HG03442 (cell line): ENCODE measurements at regions not wholly inside any gene's neighbourhood (a gene's known extent, or its start where the extent isn't known, plus 50 kb on each side); places are given as distances from the start of the nearest gene placed in this dataset.

ENCODE experiments used
- ATAC-seq: cut with Tn5 transposase; IDR thresholded peaks from one replicate; pipeline ENCODE4 v1.9.1; 2021; ENCODE audit warnings: mild to moderate bottlenecking, moderate library complexity; ENCODE audit not compliant: unreplicated experiment

DNA sequence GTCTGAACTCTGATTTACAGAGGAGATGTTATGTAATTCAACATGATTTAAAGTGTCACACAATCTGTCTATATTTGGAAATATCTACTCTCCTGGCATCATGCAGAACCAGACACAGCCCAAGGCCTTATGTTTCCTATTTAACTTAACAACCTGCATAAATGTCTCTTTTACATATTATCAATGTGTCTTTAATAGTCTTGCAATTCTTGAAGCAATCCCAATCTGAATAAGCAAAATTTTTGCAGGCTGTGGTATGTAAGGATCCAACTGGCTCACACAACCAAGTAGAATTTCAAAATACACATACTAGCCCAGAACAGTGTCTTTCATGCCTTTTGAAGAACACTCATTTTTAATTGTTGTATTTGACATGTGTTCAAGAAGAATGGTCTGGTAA, 443.2 kb downstream of the MAFB start:
- ATAC-seq, result no peak

DNA sequence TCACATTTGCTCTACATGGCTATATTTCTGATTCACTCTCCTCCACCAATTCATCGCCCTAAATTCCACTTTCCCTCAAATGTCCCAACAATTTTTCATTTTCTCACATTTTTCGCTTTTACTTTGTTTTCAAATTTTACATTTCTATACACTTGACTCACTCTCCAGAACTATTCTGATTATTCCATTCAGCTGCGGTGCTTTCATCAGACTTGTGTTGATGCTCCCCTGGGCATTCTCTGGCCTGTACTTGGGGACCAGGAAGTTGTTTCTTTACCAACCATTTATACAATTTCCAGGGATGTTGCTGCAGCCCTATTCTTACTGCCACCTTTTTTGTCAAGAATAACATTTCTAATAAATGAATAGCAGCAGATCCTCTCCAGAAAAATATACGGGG, 444.8 kb downstream of the MAFB start:
- ATAC-seq, result no peak

DNA sequence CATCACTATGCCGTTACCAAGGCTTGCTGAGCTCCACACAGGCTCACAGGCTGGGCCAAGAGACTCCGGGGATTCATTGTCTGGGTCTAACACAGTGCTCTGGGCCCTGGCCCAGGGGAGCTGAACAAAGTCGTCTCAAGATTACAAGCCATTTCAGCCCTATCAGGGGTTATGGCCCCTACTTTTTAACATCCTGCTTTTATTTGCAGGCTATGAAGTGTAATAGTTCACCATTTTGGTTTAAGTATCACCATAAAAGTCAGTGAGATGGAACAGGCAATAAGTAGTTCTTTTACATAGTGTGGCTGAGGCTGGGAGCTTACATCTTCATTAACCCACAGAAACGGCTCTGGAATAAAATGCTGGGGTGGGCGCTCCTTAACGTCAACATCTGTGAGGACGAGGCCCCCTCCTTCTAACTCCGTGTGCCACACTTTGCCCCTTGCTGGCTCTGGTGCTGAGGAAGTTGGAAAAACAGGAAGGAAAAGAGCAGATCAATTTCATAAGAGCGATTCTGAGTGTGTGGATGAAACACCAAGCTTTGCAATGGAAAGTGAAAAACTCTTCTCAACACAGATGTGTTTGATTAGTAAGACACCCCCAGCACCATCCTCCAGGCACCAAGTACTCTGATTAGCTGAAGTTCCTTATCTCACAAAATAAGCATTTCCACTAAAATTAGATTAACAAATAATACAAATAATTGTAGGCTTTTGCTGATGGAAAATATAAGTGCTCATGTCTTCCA, 447.3 kb downstream of the MAFB start:
- ATAC-seq, result no peak

DNA sequence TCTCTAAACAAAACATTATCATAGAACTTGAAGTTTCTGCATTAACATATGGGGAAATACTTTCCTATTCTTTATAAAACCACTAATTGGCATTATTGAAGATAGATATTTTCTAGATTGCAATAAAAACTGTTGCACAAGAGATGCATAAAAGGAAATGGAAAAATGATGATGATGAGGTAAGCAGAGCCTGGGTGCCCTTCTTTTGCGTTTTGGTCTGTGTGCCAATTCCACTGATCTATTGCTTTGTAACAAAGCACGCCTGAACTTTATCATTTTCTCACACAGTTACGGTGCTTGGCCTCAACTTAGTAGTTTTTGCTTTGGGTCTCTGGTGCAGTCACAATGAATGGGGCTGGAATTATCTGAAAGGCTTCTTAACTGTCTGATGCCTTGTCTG, 450.5 kb downstream of the MAFB start:
- ATAC-seq, result no peak

DNA sequence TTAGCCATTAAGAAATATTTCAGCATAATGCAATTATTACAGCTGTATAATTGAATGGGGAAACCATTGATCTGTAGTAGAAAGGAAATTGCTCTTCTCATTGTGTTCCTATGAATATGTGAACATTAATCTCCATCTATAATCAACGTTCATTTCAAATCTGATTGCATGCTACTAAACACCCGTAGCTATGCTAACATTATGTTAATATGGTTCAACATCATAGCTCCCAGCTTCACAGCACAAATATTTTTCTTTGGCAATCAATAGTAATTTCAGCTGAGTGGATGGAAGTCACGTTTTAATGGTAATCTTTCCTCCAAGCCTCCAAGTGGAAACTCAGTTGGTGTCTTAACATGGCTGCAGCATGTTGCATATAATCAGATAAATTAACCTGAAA, 454.4 kb downstream of the MAFB start:
- ATAC-seq, result no peak

DNA sequence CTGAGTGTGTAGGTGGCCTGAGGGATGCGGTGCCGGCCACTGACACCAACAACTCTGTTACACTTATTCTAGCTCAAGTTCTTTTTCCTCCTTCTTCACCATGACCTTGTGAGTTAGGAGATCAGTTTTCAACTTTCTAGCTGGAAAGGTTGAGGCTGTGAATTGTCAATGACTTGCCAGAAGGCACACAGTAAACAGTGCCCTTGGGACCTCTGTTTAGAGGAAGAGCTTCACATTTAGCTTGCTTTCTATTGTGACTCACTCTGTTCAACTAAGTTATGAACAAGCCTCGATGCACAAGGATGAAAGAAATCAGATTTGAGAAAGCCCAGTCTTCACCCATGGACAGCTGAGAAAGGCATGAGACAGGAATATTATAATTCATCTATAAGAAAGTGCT, 455.6 kb downstream of the MAFB start:
- ATAC-seq, result no peak

DNA sequence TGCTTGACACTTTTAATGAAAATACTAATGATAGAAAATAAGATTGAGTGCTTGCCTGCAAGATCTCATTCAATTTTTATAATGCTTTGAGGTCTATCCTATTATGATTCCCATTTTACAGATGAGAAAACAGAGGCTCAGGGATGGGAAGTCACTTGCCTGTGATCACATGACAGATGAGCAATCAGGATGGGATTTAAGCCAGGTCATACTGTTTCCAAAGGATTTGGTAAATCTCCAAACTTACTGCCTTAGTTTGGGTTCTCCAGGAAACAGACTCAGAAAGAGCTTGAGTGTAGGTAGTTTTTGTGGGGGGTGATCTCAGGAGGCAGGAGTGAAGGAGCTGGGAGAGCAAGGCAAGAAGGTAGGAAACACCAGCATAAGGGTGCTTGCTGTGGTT, 456.3 kb downstream of the MAFB start:
- ATAC-seq, result no peak

DNA sequence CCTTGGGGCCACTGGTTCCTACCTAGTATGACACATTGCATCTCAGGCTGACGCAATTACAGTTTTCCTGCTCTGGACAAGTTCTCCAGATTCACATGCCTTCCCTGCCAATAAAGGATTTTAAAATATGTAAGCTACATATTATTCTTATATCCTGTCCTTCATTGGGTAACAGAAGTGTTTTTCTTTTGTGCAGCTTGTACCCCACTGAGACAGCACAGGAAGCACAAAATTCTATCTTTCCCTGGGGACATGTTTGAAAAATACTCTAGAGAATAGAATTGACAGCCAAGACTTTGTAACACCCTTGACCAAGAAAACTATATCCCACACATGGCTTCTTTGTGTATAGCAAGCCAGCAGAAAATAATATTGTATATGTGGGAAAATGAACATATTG, 456.8 kb downstream of the MAFB start:
- no peak for ATAC-seq

DNA sequence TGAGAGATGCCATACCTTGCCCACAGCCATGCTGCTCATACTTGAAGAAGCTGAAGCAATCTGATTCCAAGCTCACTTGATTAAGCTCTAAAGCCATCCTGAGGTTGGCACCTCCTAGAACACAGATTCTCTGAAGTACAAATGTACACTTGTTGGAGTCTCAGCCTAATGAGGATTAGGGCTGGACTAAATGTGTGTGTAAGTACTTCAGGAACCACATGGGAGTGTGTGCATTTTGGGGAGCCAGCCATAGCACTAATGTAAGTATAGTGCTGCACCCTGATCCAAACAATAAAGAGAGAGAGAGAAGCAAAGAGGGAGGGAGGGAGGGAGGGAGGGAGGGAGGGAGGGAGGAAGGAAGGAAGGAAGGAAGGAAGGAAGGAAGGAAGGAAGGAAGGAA, 458.6 kb downstream of the MAFB start:
- no peak for ATAC-seq

DNA sequence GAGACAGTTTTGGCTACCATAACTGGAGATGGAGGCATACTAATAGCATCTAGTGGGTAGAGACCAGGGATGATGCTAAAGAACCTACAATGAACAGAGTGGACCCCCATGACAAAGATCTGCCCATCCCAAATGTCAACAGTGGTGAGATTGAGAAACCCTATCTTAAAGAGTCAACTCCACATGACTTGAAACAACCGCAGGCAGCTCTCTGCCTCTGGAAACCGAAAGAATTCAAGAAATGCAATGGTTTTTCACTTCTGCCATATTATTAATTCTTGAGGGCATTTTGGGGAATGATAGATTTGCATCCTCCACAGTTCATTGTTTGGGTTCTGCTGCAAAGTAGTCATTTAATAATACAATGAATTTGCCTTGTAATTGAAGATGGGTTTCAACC, 463.4 kb downstream of the MAFB start:
- ATAC-seq, result no peak

DNA sequence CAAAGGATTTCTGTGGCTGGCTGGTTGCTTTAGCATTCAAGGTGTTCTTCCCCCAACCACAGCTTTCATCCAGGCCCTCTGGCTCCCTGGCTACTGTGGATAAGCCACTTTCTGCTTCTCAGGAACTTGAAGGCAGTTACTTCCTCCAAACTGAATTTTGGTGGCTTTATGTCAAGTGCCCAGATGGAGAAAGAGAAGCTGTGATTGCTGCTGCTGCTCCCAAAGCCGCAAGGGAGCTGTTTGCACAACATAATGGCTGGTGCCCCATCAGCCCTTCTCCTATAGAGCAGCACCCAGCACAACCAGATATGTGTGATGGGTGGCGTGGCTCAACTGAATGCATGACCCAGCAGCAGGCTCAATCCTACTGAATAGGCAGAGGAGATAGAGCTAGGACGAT, 465.2 kb downstream of the MAFB start:
- ATAC-seq, result no peak

DNA sequence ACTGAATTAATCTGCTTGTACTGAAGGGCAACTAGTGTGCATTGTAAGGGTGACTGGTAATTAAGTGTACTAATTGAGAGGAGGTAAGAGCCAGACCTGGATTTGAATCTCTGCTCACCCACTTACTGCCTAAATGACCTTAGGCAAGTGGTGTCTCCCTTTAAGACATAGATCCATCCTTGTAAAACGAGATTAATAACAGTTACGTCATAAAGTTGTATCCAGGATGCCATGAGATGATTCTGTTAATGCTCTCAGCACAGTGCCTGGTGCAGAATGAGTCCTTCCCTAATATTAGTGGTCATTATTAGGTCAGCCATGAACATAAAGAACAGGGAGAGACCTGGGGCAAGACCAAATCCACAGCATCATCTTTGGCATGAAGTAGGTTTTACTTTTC, 470.1 kb downstream of the MAFB start:
- ATAC-seq, result no peak

DNA sequence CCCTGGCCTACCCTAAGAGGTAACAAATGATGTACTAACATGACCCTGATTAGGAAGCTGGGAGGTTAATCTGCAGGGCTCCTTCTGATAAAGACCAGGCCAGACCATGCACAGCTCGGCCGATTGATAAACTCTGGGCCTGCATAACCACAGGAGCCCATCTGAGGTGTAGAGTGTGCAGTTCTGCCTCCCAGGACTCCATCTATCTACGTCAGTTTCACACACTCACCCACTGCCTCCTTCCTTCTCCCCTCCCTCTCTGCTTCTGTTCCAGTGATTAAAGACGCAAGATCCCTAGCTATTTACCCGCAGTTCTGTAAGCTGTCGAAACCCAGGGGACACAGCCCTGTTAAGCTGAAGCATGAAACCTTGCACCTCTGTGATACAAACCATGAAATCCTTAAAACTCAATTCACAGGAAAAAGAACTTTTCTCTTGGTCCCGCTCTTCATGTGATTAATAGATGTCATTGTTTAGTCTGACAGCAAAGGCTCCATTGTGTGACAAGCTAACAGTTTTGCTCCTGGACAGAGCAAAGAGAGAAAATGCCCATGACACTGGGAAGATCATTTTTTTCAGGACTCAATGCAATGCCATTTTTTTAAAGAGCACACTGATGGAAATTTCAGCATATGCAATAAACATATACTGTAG, 470.6 kb downstream of the MAFB start:
- no peak for ATAC-seq

DNA sequence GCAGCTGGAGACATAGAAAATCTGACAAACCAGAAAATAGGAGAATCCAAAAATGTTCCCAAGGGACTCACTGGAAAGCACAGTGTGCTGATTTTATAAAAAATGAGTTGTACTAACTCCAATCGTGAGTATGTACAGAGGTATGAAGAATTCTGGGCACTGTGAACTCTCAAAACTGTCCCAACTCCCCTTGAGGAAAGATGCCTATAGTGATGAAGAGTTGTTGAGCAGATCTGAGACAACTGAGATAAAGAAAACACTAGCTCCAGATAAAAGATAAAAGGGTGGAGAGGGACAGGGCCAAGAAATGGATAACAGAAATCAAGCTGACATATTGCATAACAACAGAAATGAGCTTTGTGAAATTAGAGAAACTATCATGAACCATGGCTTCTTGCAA, 481.4 kb downstream of the MAFB start:
- no peak for ATAC-seq

DNA sequence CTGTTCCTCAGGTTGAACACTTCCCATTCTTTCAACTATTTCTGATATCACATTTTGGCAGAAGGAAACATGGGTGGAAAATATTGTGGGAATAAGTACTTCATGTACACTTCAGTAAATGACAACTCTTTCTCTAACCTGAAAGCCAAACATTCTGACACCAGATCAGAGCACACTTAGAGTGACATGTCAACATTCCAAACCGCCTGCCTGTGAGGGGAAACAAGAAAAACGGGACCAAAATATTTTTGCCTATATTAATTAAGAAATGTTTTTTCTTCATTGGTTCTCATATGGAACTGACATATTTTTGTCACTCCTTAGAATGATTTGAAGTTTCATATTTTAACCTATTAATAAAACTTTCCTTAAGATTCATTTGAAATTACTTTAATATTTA, 483.1 kb downstream of the MAFB start:
- no peak for ATAC-seq

DNA sequence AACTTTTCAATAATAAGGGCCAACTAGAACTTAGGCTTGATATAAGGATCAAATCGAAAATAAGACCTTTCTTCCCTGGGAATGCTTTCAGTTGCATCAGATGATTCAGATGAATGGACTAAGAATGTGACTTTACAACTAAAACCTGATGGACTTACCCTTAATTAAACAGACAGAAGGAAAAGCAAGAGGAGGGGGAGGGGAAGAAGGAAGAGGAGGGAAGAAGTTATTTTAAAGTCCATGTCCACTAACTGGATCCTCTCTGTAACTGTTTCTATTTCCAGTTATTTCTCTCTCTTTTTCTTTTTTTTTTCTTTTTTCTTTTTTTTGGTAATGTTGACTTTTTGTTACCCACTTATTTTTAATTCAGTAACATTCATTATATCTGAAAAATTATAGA, 486.0 kb downstream of the MAFB start:
- ATAC-seq, result no peak

DNA sequence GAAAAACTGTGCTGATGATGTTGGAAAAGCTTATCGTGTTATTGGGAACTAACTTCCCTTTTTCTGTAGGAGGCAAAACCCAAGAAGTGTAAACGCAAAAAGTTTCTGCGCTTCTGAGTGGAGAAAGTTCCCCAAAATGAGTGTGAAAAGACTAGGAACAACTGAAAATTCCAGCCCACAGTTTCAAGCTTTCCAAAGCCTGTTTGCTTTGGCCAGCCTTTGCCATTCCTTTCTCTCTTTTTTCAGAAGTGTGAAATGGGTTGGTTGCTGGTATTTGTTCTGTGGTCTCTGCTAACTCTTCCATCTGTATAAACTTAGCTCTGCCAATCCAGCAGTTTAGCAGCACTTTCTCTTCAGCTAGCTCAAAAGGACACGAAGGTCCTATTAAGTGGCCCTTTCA, 491.3 kb downstream of the MAFB start:
- no peak for ATAC-seq

DNA sequence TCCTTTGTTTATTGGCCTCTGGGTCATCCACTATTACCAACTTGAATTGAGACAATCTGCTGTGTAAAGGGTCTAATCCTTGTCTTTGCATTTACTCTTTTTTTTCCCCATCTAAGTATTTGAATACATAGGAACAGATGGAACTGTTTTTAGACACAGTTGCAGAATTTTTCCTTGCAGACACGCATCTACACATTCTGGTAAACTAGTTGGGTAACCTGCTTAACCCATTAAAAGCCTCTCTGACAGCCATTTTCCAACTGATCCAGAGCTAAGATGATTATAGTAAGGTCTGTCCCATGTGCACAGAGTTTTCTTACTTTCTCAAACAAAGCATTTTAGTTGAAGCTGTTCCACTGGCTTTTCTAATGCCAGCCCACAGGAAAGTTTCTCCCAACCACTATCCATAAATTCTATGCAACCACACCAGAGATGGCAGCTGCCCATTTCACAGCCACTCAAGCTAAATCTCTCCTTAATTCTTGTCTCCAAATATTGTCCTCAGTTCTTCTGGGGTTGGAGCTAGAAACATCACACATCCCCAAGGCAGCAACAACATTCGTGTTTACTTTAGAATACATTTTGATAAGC, 492.1 kb downstream of the MAFB start:
- no peak for ATAC-seq

DNA sequence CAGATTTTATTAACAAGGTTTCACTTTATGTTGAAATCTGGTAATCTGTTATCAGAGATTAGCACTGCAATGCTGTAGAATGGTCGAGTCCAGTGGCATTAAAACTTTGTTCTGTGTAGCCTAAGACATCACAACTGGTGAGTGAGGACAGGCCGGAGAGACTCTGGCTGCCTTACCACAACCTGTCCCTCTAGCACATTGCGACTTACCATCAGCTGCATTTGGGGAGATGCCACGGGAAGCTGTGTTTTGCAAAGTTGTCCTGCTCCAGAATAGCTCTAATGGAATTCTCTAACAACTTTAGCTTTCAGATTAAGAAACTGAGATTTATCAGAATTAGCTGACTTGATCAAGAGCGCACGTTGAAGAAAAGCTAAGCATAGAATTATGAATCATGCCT, 493.3 kb downstream of the MAFB start:
- ATAC-seq, result no peak

DNA sequence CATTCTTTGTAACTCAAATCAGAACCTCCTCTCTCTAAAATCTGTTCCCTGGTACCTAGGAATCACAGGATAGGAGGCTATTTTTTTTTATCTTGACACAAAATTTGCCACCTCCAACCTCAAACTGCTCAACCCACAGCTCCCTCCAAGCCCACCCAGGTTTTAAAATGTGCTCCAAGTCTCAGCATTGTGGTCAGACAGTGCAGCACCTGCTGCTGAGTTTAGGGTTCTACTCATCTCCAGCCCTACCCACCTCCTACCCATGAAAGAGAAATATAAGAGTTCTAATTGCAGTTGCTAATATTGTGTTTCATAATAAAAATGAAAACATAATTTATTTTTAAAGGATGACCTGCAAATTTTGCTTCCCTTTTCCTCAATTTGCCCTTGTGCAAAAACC, 496.5 kb downstream of the MAFB start:
- ATAC-seq, result no peak

DNA sequence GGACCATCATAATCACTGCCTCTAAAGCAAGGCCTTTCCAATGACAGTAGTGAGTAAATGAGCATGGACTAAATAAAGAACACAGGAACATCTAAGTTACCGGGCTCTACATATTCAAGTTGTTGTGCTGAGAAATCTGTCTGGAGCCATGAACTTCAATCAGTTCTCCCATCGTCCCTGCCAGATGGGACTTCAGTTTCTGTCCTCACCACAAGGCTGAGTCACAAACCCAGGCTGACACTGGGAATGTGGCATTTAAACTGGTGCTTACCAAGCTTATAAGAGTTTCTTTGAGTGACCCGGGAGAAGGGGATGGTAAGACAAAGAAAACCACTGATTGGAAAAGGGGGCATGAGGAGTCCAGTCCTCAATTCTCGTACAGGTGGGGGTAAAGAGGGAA, 497.0 kb downstream of the MAFB start:
- ATAC-seq, result no peak

DNA sequence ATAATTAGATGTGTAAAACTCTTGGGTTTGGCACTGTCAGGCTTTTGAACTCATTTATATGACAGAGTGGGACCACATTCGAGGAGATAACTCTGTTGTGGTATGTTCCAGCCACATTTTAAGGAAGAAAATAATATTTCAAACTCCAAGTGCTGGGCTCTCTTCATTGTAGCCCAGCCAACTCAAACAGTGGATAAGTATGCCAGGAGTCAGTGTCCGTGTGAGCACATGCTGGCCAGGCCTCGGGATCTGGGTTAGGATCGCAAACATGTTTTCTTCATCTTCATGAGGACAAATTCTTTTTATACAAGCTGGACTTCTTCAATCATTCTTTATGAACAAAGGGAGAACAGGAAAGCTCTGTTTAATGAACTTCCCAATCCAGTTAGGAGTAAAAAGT, 497.5 kb downstream of the MAFB start:
- ATAC-seq, result no peak

DNA sequence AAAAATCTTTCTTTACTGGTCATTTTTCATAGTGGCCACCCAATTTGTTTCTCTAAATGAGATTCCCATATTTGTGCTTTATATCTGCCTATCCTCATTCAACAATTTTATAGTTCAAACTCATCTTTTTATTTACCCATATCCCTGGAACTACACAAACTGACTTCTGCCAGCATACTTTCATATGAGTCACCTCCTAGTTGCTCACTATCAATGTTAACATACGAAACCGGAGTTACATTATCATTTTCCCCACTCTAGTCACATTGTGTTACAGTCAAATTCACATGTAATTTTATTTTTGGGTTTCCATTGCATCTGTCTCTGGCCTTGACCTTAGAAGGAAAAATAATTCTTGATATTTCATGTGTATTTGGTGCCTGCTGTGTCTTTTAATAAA, 499.4 kb downstream of the MAFB start:
- ATAC-seq, result no peak
